Forelimb muscle (tissue), 1 donor: ENCODE measurements at regions not wholly inside any gene's neighbourhood (a gene's known extent, or its start where the extent isn't known, plus 50 kb on each side); places are given as distances from the start of the nearest gene placed in this dataset.
"Not testable (repeated sequence)": the region's sequence is repeated elsewhere in the genome, so short reads cannot be mapped to it uniquely, and the experiment has no call there.

Experiments
- DNase-seq: peaks from one replicate; pipeline ENCODE4 v3.0.0-alpha.2; 2013; ENCODE audit warnings: low read depth

- no peak for DNase-seq
Measured at GRCh38 chr2:52017646-52018235, 985.8 kb upstream of the NRXN1 start.

- not testable (repeated sequence) for DNase-seq
Measured at GRCh38 chr2:52006821-52007366, 975.0 kb upstream of the NRXN1 start.

- DNase-seq, result no peak
Measured at GRCh38 chr2:52000151-52000855, 968.4 kb upstream of the NRXN1 start.

GRCh38 chr2:51998890-51999289, 967.0 kb upstream of the NRXN1 start:
- DNase-seq, result no peak

GRCh38 chr2:51997571-51997970, 965.6 kb upstream of the NRXN1 start:
- DNase-seq, result no peak

GRCh38 chr2:51995293-51995692, 963.4 kb upstream of the NRXN1 start:
- DNase-seq, result no peak

GRCh38 chr2:51994123-51994763, 962.3 kb upstream of the NRXN1 start:
- DNase-seq, result no peak

GRCh38 chr2:51990684-51991083, 958.8 kb upstream of the NRXN1 start:
- no peak for DNase-seq

GRCh38 chr2:51986101-51986500, 954.2 kb upstream of the NRXN1 start:
- no peak for DNase-seq

GRCh38 chr2:51981783-51982182, 949.9 kb upstream of the NRXN1 start:
- no peak for DNase-seq

GRCh38 chr2:51976623-51977022, 944.7 kb upstream of the NRXN1 start:
- DNase-seq, result no peak

GRCh38 chr2:51971136-51971535, 939.2 kb upstream of the NRXN1 start:
- no peak for DNase-seq

GRCh38 chr2:51969347-51969746, 937.4 kb upstream of the NRXN1 start:
- DNase-seq, result no peak

- DNase-seq, result no peak
Measured at GRCh38 chr2:51960841-51961335, 929.0 kb upstream of the NRXN1 start.

- no peak for DNase-seq
Measured at GRCh38 chr2:51960281-51960680, 928.3 kb upstream of the NRXN1 start.

GRCh38 chr2:51959696-51960095, 927.8 kb upstream of the NRXN1 start:
- DNase-seq, result no peak

- no peak for DNase-seq
Measured at GRCh38 chr2:51953931-51954330, 922.0 kb upstream of the NRXN1 start.

GRCh38 chr2:51921076-51921475, 889.1 kb upstream of the NRXN1 start:
- no peak for DNase-seq

GRCh38 chr2:51920509-51920908, 888.6 kb upstream of the NRXN1 start:
- DNase-seq, result no peak

- no peak for DNase-seq
Measured at GRCh38 chr2:51919395-51919794, 887.5 kb upstream of the NRXN1 start.

GRCh38 chr2:51918113-51918512, 886.2 kb upstream of the NRXN1 start:
- DNase-seq, result no peak

- DNase-seq, result no peak
Measured at GRCh38 chr2:51903728-51904127, 871.8 kb upstream of the NRXN1 start.

- no peak for DNase-seq
Measured at GRCh38 chr2:51899643-51900042, 867.7 kb upstream of the NRXN1 start.
